MM.1S (cell line): ENCODE measurements at regions not wholly inside any gene's neighbourhood (a gene's known extent, or its start where the extent isn't known, plus 50 kb on each side); places are given as distances from the start of the nearest gene placed in this dataset.
A peak's percentile ranks its signal among the peaks of the same experiment; 100 is the strongest.
"Not testable (repeated sequence)": the region's sequence is repeated elsewhere in the genome, so short reads cannot be mapped to it uniquely, and the experiment has no call there.

ENCODE experiments used
- DNase-seq: peaks from one replicate; pipeline ENCODE4 v3.0.0-alpha.2; 2015
- H2AFZ ChIP-seq: fragments of 300-600 bp; sonication (generic); 2 replicates; pipeline ENCODE4 v1.6.0; 2016; ENCODE audit warnings: antibody characterized with exemption, low read length
- H3F3A ChIP-seq: fragments of 300-600 bp; sonication (generic); 2 replicates; pipeline ENCODE4 v1.6.1; 2016; ENCODE audit warnings: mild to moderate bottlenecking, antibody characterized with exemption, low read length, moderate library complexity, mixed read lengths; ENCODE audit not compliant: insufficient read depth
- H3K27ac ChIP-seq: fragments of 300-600 bp; sonication (generic); 2 replicates; pipeline ENCODE4 v1.5.1; 2016; ENCODE audit warnings: mild to moderate bottlenecking, low read length
- H3K27me3 ChIP-seq: fragments of 300-600 bp; sonication (generic); replicated peaks from 2 replicates; pipeline ENCODE4 v1.6.0; 2016; ENCODE audit warnings: low read length; ENCODE audit not compliant: insufficient read depth
- H3K36me3 ChIP-seq: fragments of 300-600 bp; sonication (generic); replicated peaks from 2 replicates; pipeline ENCODE4 v1.6.1; 2016; ENCODE audit warnings: mild to moderate bottlenecking, low read length, mixed read lengths; ENCODE audit not compliant: insufficient read depth
- H3K4me1 ChIP-seq: fragments of 300-600 bp; sonication (generic); 2 replicates; pipeline ENCODE4 v1.6.1; 2016; ENCODE audit warnings: low read length, mixed read lengths
- H3K4me2 ChIP-seq: fragments of 300-600 bp; sonication (generic); 2 replicates; pipeline ENCODE4 v1.6.0; 2016; ENCODE audit warnings: low read depth, low read length
- H3K4me3 ChIP-seq: fragments of 300-600 bp; sonication (generic); 2 replicates; pipeline ENCODE4 v1.5.1; 2016; ENCODE audit warnings: low read length, mixed read lengths
- H3K79me2 ChIP-seq: fragments of 300-600 bp; sonication (generic); 2 replicates; pipeline ENCODE4 v1.6.1; 2016; ENCODE audit warnings: mixed run types, low read length, mixed read lengths
- H3K9ac ChIP-seq: fragments of 300-600 bp; sonication (generic); 2 replicates; pipeline ENCODE4 v1.6.1; 2016; ENCODE audit warnings: low read length, mixed read lengths
- H3K9me2 ChIP-seq: fragments of 300-600 bp; sonication (generic); replicated peaks from 2 replicates; pipeline ENCODE4 v1.6.1; 2016; ENCODE audit warnings: mild to moderate bottlenecking, low read length, mixed read lengths; ENCODE audit not compliant: insufficient read depth
- H3K9me3 ChIP-seq: fragments of 300-600 bp; sonication (generic); replicated peaks from 2 replicates; pipeline ENCODE4 v1.6.1; 2016; ENCODE audit warnings: mild to moderate bottlenecking, low read length, mixed read lengths; ENCODE audit not compliant: insufficient read depth
- H4K20me1 ChIP-seq: fragments of 300-600 bp; sonication (generic); 2 replicates; pipeline ENCODE4 v1.6.1; 2016; ENCODE audit warnings: mild to moderate bottlenecking, low read length, moderate library complexity, mixed read lengths; ENCODE audit not compliant: insufficient read depth
- EZH2 ChIP-seq: fragments of 300-600 bp; sonication (generic); optimal IDR thresholded peaks from 2 replicates; pipeline ENCODE3; 2017; ENCODE audit warnings: low read depth, mild to moderate bottlenecking, antibody characterized with exemption, low read length, mixed read lengths
- EZH2phosphoT487 ChIP-seq: fragments of 300-600 bp; sonication (generic); IDR thresholded peaks from 2 replicates; pipeline ENCODE4 v1.6.1; 2018; ENCODE audit warnings: antibody characterized with exemption, low read length
- TF ChIP-seq, protein P1 (sequence below): fragments of 300-600 bp; sonication (generic); IDR thresholded peaks from 2 replicates; pipeline ENCODE4 v1.5.1; 2016; ENCODE audit warnings: antibody characterized with exemption, low read length, mixed read lengths

- Histone ChIP-seq H3K9me2 (no peaks in the 10 kb centered on the region), H3K27me3 (no peaks in the 10 kb centered on the region), H3K27ac (no peak overlapping the region), H4K20me1 (no peaks in the 10 kb centered on the region), H3K4me1 (0 out of 2 replicates have a peak, but pooled peaks cover 3% of the 10 kb centered on the region), H3K79me2 (no peaks in the 10 kb centered on the region), H3K9me3 (no peaks in the 10 kb centered on the region), H3K4me2 (no peak overlapping the region), H3K36me3 (no peaks in the 10 kb centered on the region), H3F3A (no peaks in the 10 kb centered on the region), H3K9ac (no peak overlapping the region), H2AFZ (no peak overlapping the region), H3K4me3 (no peak overlapping the region)
- TF ChIP-seq EZH2, result no peak
- TF ChIP-seq EZH2phosphoT487, result no peak
- TF ChIP-seq, protein P1, sequence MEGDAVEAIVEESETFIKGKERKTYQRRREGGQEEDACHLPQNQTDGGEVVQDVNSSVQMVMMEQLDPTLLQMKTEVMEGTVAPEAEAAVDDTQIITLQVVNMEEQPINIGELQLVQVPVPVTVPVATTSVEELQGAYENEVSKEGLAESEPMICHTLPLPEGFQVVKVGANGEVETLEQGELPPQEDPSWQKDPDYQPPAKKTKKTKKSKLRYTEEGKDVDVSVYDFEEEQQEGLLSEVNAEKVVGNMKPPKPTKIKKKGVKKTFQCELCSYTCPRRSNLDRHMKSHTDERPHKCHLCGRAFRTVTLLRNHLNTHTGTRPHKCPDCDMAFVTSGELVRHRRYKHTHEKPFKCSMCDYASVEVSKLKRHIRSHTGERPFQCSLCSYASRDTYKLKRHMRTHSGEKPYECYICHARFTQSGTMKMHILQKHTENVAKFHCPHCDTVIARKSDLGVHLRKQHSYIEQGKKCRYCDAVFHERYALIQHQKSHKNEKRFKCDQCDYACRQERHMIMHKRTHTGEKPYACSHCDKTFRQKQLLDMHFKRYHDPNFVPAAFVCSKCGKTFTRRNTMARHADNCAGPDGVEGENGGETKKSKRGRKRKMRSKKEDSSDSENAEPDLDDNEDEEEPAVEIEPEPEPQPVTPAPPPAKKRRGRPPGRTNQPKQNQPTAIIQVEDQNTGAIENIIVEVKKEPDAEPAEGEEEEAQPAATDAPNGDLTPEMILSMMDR, result no peak
- no peak for DNase-seq
These were observed 286.6 kb downstream of the LIG4 start for GRCh38 chr13:107928762-107929161.

DNA sequence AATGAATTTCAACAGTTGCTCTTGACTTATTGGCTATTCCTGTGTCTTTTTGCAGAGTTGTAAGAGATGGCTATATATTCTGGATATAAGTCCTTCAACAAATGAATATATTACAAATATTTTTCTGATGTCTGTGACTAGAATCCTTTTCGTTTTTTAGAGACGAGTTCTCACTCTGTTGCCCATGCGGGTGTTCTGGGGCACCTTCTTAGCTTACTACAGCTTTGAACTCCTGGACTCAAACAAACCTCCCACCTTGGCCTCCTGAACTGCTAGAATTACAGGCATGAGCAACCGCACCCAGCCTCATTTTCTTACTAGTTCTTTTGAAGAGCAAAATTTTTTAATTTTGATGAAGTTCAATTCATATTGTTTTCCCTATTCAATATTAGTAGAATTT, 287.8 kb downstream of the LIG4 start:
- TF ChIP-seq, protein P1, result no peak
- TF ChIP-seq EZH2, result no peak
- no peak for TF ChIP-seq EZH2phosphoT487
- DNase-seq, result no peak
- no peak overlapping the region for H2AFZ ChIP-seq
- H3K36me3 ChIP-seq, result no peaks in the 10 kb centered on the region
- H3K9me3 ChIP-seq, result no peaks in the 10 kb centered on the region
- H3K9me2 ChIP-seq, result no peaks in the 10 kb centered on the region
- H3K27ac ChIP-seq, result no peak overlapping the region
- H4K20me1 ChIP-seq, result no peaks in the 10 kb centered on the region
- no peaks in the 10 kb centered on the region for H3F3A ChIP-seq
- H3K4me1 ChIP-seq, result 0 out of 2 replicates have a peak, but pooled peaks cover 3% of the 10 kb centered on the region
- H3K9ac ChIP-seq, result no peak overlapping the region
- H3K79me2 ChIP-seq, result no peaks in the 10 kb centered on the region
- no peak overlapping the region for H3K4me2 ChIP-seq
- no peaks in the 10 kb centered on the region for H3K27me3 ChIP-seq
- H3K4me3 ChIP-seq, result no peak overlapping the region

GRCh38 chr13:107926515-107926914, 288.8 kb downstream of the LIG4 start:
- not testable (repeated sequence) for H4K20me1 ChIP-seq, H3K79me2 ChIP-seq, H3K36me3 ChIP-seq, H3K9me3 ChIP-seq, H3K9ac ChIP-seq, H3K27me3 ChIP-seq, H3K9me2 ChIP-seq, H3K4me1 ChIP-seq, H3F3A ChIP-seq
- Histone ChIP-seq H3K4me2 (peak overlapping the region; percentile 69), H2AFZ (peak overlapping the region; percentile 85), H3K27ac (peak overlapping the region; percentile 25; the same call in 1 of the 2 replicates), H3K4me3 (peak overlapping the region; percentile 41; the same call in 1 of the 2 replicates)
- DNase-seq, result peak; percentile 27

GRCh38 chr13:107916902-107917301, 298.4 kb downstream of the LIG4 start:
- not testable (repeated sequence) for H3K9me3 ChIP-seq, H3K9ac ChIP-seq, H3K4me1 ChIP-seq, H4K20me1 ChIP-seq, H3F3A ChIP-seq, H3K27me3 ChIP-seq, DNase-seq, H3K79me2 ChIP-seq, H3K4me3 ChIP-seq, H3K27ac ChIP-seq, H3K4me2 ChIP-seq, H2AFZ ChIP-seq, H3K36me3 ChIP-seq, H3K9me2 ChIP-seq
